H54 (cell line): ENCODE measurements at regions not wholly inside any gene's neighbourhood (a gene's known extent, or its start where the extent isn't known, plus 50 kb on each side); places are given as distances from the start of the nearest gene placed in this dataset.

Experiments
- DNase-seq: peaks from one replicate; pipeline ENCODE4 v3.0.0; 2011; ENCODE audit warnings: low spot score, mixed read lengths; ENCODE audit not compliant: insufficient read length
- FAIRE-seq: peaks from 3 replicates; lab custom pipeline; 2011; peaks lifted over from hg19 to GRCh38; lab: Jason Lieb, UNC
- POLR2A ChIP-seq: IDR thresholded peaks from 2 replicates; pipeline ENCODE4 v1.6.1; 2011; ENCODE audit warnings: low read depth, mild to moderate bottlenecking, low read length

- no peak for TF ChIP-seq POLR2A
- FAIRE-seq = no peak
- no peak for DNase-seq
Measured at GRCh38 chr18:37649930-37650329, 84.3 kb upstream of the CELF4 start.

GRCh38 chr18:37649416-37649815, 83.8 kb upstream of the CELF4 start:
- no peak for TF ChIP-seq POLR2A
- DNase-seq (no peak), FAIRE-seq (no peak)

- no peak for FAIRE-seq
- no peak for DNase-seq
- TF ChIP-seq POLR2A = no peak
Measured at GRCh38 chr18:37641573-37641972, 76.0 kb upstream of the CELF4 start.

GRCh38 chr18:37640504-37640903, 74.9 kb upstream of the CELF4 start:
- DNase-seq (no peak), FAIRE-seq (no peak)
- TF ChIP-seq POLR2A = no peak

GRCh38 chr18:37639846-37640245, 74.2 kb upstream of the CELF4 start:
- TF ChIP-seq POLR2A = no peak
- FAIRE-seq (no peak), DNase-seq (no peak)

GRCh38 chr18:37637478-37637850, 71.9 kb upstream of the CELF4 start:
- TF ChIP-seq POLR2A = no peak
- FAIRE-seq (no peak), DNase-seq (no peak)

- no peak for TF ChIP-seq POLR2A
- no peak for FAIRE-seq
Measured at GRCh38 chr18:37636831-37637477, 71.4 kb upstream of the CELF4 start.

GRCh38 chr18:37634516-37634915, 68.9 kb upstream of the CELF4 start:
- no peak for TF ChIP-seq POLR2A
- DNase-seq = no peak
- no peak for FAIRE-seq

More at GRCh38 chr18:37636831-37637477, 71.4 kb upstream of the CELF4 start:
- DNase-seq = no peak

- TF ChIP-seq POLR2A = no peak
- FAIRE-seq (no peak), DNase-seq (no peak)
Measured at GRCh38 chr18:37631422-37631821, 65.8 kb upstream of the CELF4 start.

GRCh38 chr18:37630334-37630733, 64.7 kb upstream of the CELF4 start:
- no peak for TF ChIP-seq POLR2A
- FAIRE-seq = no peak
- DNase-seq = no peak

GRCh38 chr18:37628470-37629220, 63.0 kb upstream of the CELF4 start:
- DNase-seq (no peak), FAIRE-seq (no peak)
- TF ChIP-seq POLR2A = no peak

- TF ChIP-seq POLR2A = no peak
- DNase-seq (no peak), FAIRE-seq (no peak)
Measured at GRCh38 chr18:37624318-37624717, 58.7 kb upstream of the CELF4 start.

- FAIRE-seq (no peak), DNase-seq (no peak)
- TF ChIP-seq POLR2A = no peak
Measured at GRCh38 chr18:37619964-37620363, 54.4 kb upstream of the CELF4 start.

- no peak for DNase-seq
- no peak for FAIRE-seq
- TF ChIP-seq POLR2A = no peak
Measured at GRCh38 chr18:37617623-37618022, 52.0 kb upstream of the CELF4 start.
